Peyer's patch (tissue), 4 donors: ENCODE measurements at regions not wholly inside any gene's neighbourhood (a gene's known extent, or its start where the extent isn't known, plus 50 kb on each side); places are given as distances from the start of the nearest gene placed in this dataset.

Source experiments
- DNase-seq, 3 donors: peaks; one replicate each; pipeline ENCODE4 v3.0.0-alpha.2; 2017 to 2019
- H3K27ac ChIP-seq, 4 donors: fragments of 200-600 bp; sonication (generic); one replicate each; pipeline ENCODE4 v1.5.1; 2016 to 2019
- H3K27me3 ChIP-seq, 2 donors: fragments of 200-600 bp; sonication (generic); one replicate each; pipeline ENCODE4 v1.5.1; 2019
- H3K36me3 ChIP-seq, 3 donors: fragments of 200-600 bp; sonication (generic); one replicate each; pipeline ENCODE4 v1.5.1; 2016 to 2019
- H3K4me1 ChIP-seq, 4 donors: fragments of 200-600 bp; sonication (generic); one replicate each; pipeline ENCODE4 v1.5.1; 2016 to 2019
- H3K4me3 ChIP-seq, 4 donors: fragments of 200-600 bp; sonication (generic); 1 replicate in 3 of 4; 2 replicates in 1 of 4; pipeline ENCODE4 v1.5.1; 2016 to 2019; ENCODE audit warnings: mild to moderate bottlenecking in 1 of 4
- H3K9me3 ChIP-seq, 4 donors: fragments of 200-600 bp; sonication (generic); one replicate each; pipeline ENCODE4 v1.5.1; 2016 to 2019; ENCODE audit warnings: mild to moderate bottlenecking in 1 of 4
- CTCF ChIP-seq, 6 experiments: fragments of 450-650 bp in 4 of 6; fragments of 200-600 bp in 2 of 6; sonication (generic) in 1 of 6; IDR thresholded peaks; one replicate each; pipeline ENCODE4 v1.5.1; 2017 to 2019; ENCODE audit warnings: antibody characterized with exemption in 6 of 6, mild to moderate bottlenecking in 3 of 6, moderate library complexity in 1 of 6
- POLR2A ChIP-seq, 2 donors: fragments of 450-650 bp; IDR thresholded peaks; one replicate each; pipeline ENCODE4 v1.5.1; 2017; ENCODE audit warnings: antibody characterized with exemption in 2 of 2, mild to moderate bottlenecking in 2 of 2, moderate library complexity in 2 of 2

GRCh38 chr5:10912435-10912834 is 151.4 kb upstream of the DAP start:
- no peaks in the 10 kb centered on the region for H3K27me3 ChIP-seq
- no peaks in the 10 kb centered on the region for H3K36me3 ChIP-seq
- H3K9me3 ChIP-seq, result no peaks in the 10 kb centered on the region
- H3K27ac ChIP-seq, result no peak overlapping the region
- no peak for DNase-seq
- no peaks in the 10 kb centered on the region for H3K4me1 ChIP-seq
- no peak overlapping the region for H3K4me3 ChIP-seq
- no peak for TF ChIP-seq POLR2A (IDR thresholded peaks at IDR 0.05)
- no peak for TF ChIP-seq CTCF (IDR thresholded peaks at IDR 0.05)

GRCh38 chr5:10910261-10910660 is 149.2 kb upstream of the DAP start:
- TF ChIP-seq CTCF (IDR thresholded peaks at IDR 0.05) (no peak), POLR2A (IDR thresholded peaks at IDR 0.05) (no peak)
- Histone ChIP-seq H3K36me3 (no peaks in the 10 kb centered on the region), H3K27ac (no peak overlapping the region), H3K4me3 (no peak overlapping the region), H3K27me3 (no peaks in the 10 kb centered on the region), H3K4me1 (no peaks in the 10 kb centered on the region), H3K9me3 (no peaks in the 10 kb centered on the region)
- DNase-seq, result no peak

- Histone ChIP-seq H3K4me3 (no peak overlapping the region), H3K36me3 (no peaks in the 10 kb centered on the region), H3K4me1 (no peaks in the 10 kb centered on the region), H3K9me3 (no peaks in the 10 kb centered on the region), H3K27ac (no peak overlapping the region), H3K27me3 (no peaks in the 10 kb centered on the region)
- DNase-seq, result no peak
- TF ChIP-seq POLR2A (IDR thresholded peaks at IDR 0.05) (no peak), CTCF (IDR thresholded peaks at IDR 0.05) (no peak)
Observed at GRCh38 chr5:10904862-10905432, 143.9 kb upstream of the DAP start.

GRCh38 chr5:10903786-10904560 is 142.9 kb upstream of the DAP start:
- no peaks in the 10 kb centered on the region for H3K9me3 ChIP-seq

GRCh38 chr5:10902145-10902544 is 141.1 kb upstream of the DAP start:
- no peaks in the 10 kb centered on the region for H3K27me3 ChIP-seq
- no peak overlapping the region for H3K27ac ChIP-seq
- H3K9me3 ChIP-seq, result no peaks in the 10 kb centered on the region
- H3K4me1 ChIP-seq, result no peaks in the 10 kb centered on the region
- no peaks in the 10 kb centered on the region for H3K36me3 ChIP-seq
- DNase-seq, result no peak
- no peak overlapping the region for H3K4me3 ChIP-seq
- no peak for TF ChIP-seq POLR2A (IDR thresholded peaks at IDR 0.05)
- TF ChIP-seq CTCF (IDR thresholded peaks at IDR 0.05), result no peak

More at GRCh38 chr5:10903786-10904560, 142.9 kb upstream of the DAP start:
- H3K27ac ChIP-seq, result no peak overlapping the region
- no peak overlapping the region for H3K4me3 ChIP-seq
- H3K36me3 ChIP-seq, result no peaks in the 10 kb centered on the region
- H3K27me3 ChIP-seq, result no peaks in the 10 kb centered on the region
- TF ChIP-seq CTCF (IDR thresholded peaks at IDR 0.05) (no peak), POLR2A (IDR thresholded peaks at IDR 0.05) (no peak)
- no peaks in the 10 kb centered on the region for H3K4me1 ChIP-seq
- no peak for DNase-seq
